ENCODE measurements at regions not wholly inside any gene's neighbourhood (a gene's known extent, or its start where the extent isn't known, plus 50 kb on each side); places are given as distances from the start of the nearest gene placed in this dataset.
A peak's percentile ranks its signal among the peaks of the same experiment; 100 is the strongest.

DNA sequence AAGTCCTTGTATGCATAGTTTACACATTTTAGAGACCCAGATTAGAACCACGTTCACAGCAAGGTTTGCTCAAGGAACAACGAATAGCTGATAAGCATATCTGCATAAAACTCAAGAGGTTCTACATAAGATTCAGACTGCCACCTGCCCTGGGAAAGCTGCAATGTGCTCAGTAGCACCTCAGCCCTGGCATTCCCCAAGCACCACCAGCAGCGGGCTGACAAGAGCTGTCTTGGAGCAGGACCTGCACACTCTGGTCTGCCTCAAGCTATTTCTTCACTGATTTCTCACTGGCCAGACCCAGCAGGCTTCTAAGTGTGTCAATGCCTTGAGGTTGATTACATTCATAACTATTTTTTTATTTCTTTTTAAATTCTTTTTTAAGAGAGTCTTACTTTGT, 65.8 kb upstream of the UQCRFS1 start:
- ATAC-seq (peak; percentile 25; the same call in 1 of the 2 replicates), DNase-seq (ENCODE audit: low spot score) (no peak)
- ChIA-PET CTCF (interaction anchor here (1.0 to 2.6 kb wide), 6 partner anchors 10 to 250 kb away, joined by 3 to 12 read pairs (median 6); no protein-coding TSS in a partner anchor), POLR2A (interaction anchor here (0.7 to 1.1 kb wide), 2 partner anchors 12 to 328 kb away, joined by 3 read pairs; partner anchors contain the start of gene POP4)
- TF ChIP-seq IRF2 (CRISPR knock-in tag; IDR thresholded peaks at IDR 0.05; ENCODE audit: borderline replicate concordance, low read depth): no peak
- no peak for TF ChIP-seq RELA (CRISPR knock-in tag; IDR thresholded peaks at IDR 0.05; ENCODE audit: borderline replicate concordance)
- TF ChIP-seq ATF1 (CRISPR knock-in tag; IDR thresholded peaks at IDR 0.05): no peak
- TF ChIP-seq ESRRA (CRISPR knock-in tag; IDR thresholded peaks at IDR 0.05; ENCODE audit: borderline replicate concordance): no peak
- TF ChIP-seq, protein P1, sequence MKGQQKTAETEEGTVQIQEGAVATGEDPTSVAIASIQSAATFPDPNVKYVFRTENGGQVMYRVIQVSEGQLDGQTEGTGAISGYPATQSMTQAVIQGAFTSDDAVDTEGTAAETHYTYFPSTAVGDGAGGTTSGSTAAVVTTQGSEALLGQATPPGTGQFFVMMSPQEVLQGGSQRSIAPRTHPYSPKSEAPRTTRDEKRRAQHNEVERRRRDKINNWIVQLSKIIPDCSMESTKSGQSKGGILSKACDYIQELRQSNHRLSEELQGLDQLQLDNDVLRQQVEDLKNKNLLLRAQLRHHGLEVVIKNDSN (CRISPR knock-in tag; IDR thresholded peaks at IDR 0.05): no peak
- TF ChIP-seq ETV6 (CRISPR knock-in tag; IDR thresholded peaks at IDR 0.05): no peak
- no peak for TF ChIP-seq ZNF671 (CRISPR knock-in tag; IDR thresholded peaks at IDR 0.05)
- TF ChIP-seq, protein P2, sequence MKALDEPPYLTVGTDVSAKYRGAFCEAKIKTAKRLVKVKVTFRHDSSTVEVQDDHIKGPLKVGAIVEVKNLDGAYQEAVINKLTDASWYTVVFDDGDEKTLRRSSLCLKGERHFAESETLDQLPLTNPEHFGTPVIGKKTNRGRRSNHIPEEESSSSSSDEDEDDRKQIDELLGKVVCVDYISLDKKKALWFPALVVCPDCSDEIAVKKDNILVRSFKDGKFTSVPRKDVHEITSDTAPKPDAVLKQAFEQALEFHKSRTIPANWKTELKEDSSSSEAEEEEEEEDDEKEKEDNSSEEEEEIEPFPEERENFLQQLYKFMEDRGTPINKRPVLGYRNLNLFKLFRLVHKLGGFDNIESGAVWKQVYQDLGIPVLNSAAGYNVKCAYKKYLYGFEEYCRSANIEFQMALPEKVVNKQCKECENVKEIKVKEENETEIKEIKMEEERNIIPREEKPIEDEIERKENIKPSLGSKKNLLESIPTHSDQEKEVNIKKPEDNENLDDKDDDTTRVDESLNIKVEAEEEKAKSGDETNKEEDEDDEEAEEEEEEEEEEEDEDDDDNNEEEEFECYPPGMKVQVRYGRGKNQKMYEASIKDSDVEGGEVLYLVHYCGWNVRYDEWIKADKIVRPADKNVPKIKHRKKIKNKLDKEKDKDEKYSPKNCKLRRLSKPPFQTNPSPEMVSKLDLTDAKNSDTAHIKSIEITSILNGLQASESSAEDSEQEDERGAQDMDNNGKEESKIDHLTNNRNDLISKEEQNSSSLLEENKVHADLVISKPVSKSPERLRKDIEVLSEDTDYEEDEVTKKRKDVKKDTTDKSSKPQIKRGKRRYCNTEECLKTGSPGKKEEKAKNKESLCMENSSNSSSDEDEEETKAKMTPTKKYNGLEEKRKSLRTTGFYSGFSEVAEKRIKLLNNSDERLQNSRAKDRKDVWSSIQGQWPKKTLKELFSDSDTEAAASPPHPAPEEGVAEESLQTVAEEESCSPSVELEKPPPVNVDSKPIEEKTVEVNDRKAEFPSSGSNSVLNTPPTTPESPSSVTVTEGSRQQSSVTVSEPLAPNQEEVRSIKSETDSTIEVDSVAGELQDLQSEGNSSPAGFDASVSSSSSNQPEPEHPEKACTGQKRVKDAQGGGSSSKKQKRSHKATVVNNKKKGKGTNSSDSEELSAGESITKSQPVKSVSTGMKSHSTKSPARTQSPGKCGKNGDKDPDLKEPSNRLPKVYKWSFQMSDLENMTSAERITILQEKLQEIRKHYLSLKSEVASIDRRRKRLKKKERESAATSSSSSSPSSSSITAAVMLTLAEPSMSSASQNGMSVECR (CRISPR knock-in tag; IDR thresholded peaks at IDR 0.05; ENCODE audit: borderline replicate concordance): no peak
- TF ChIP-seq, protein P3, sequence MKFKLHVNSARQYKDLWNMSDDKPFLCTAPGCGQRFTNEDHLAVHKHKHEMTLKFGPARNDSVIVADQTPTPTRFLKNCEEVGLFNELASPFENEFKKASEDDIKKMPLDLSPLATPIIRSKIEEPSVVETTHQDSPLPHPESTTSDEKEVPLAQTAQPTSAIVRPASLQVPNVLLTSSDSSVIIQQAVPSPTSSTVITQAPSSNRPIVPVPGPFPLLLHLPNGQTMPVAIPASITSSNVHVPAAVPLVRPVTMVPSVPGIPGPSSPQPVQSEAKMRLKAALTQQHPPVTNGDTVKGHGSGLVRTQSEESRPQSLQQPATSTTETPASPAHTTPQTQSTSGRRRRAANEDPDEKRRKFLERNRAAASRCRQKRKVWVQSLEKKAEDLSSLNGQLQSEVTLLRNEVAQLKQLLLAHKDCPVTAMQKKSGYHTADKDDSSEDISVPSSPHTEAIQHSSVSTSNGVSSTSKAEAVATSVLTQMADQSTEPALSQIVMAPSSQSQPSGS (CRISPR knock-in tag; IDR thresholded peaks at IDR 0.05; ENCODE audit: borderline replicate concordance, low read depth): no peak
- TF ChIP-seq, protein P4, sequence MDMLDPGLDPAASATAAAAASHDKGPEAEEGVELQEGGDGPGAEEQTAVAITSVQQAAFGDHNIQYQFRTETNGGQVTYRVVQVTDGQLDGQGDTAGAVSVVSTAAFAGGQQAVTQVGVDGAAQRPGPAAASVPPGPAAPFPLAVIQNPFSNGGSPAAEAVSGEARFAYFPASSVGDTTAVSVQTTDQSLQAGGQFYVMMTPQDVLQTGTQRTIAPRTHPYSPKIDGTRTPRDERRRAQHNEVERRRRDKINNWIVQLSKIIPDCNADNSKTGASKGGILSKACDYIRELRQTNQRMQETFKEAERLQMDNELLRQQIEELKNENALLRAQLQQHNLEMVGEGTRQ (CRISPR knock-in tag; IDR thresholded peaks at IDR 0.05): no peak
- TF ChIP-seq, protein P5, sequence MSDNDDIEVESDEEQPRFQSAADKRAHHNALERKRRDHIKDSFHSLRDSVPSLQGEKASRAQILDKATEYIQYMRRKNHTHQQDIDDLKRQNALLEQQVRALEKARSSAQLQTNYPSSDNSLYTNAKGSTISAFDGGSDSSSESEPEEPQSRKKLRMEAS (CRISPR knock-in tag; IDR thresholded peaks at IDR 0.05): no peak
- no peak for TF ChIP-seq ZNF317 (CRISPR knock-in tag; IDR thresholded peaks at IDR 0.05; ENCODE audit: borderline replicate concordance, low read depth)
- TF ChIP-seq, protein P6, sequence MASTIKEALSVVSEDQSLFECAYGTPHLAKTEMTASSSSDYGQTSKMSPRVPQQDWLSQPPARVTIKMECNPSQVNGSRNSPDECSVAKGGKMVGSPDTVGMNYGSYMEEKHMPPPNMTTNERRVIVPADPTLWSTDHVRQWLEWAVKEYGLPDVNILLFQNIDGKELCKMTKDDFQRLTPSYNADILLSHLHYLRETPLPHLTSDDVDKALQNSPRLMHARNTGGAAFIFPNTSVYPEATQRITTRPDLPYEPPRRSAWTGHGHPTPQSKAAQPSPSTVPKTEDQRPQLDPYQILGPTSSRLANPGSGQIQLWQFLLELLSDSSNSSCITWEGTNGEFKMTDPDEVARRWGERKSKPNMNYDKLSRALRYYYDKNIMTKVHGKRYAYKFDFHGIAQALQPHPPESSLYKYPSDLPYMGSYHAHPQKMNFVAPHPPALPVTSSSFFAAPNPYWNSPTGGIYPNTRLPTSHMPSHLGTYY (CRISPR knock-in tag; IDR thresholded peaks at IDR 0.05): no peak
- no peak for TF ChIP-seq NFATC4 (CRISPR knock-in tag; IDR thresholded peaks at IDR 0.05)
- Mint-ChIP-seq H3K27ac (no peak overlapping the region), H3K4me3 (no peak overlapping the region), H3K36me3 (no peaks in the 10 kb centered on the region), H3K4me1 (peaks cover 12% of the 10 kb centered on the region), H3K27me3 (ENCODE audit: low read depth) (no peaks in the 10 kb centered on the region), H3K9me3 (peaks cover 8% of the 10 kb centered on the region)

DNA sequence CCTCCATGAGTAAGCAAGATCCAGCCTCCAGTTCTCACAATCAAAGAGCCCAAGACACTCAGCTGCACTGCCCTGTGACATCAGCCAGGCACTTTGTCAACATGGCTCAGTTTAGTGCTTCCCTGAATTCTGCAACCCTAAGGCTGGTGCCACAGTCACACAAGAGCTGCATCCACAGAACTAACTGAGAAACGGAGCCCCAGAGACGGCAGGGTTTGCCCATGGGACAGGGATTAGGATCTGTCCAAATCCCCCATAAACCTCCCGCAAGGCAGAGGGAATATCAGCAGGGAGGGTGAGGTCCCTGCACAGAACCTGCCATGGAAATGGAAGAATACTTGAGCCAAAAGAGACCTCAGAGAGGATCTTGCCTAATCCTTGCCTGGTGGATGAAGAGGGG, 70.4 kb upstream of the UQCRFS1 start:
- H3K4me1 Mint-ChIP-seq: peaks cover 23% of the 10 kb centered on the region
- TF ChIP-seq MYBL2 (CRISPR knock-in tag; IDR thresholded peaks at IDR 0.05): no peak
- no peak for TF ChIP-seq RORB (CRISPR knock-in tag; IDR thresholded peaks at IDR 0.05)
- no peak for TF ChIP-seq FOXK1 (CRISPR knock-in tag; IDR thresholded peaks at IDR 0.05)
- no peak overlapping the region for H3K4me3 Mint-ChIP-seq
- DNase-seq (ENCODE audit: low spot score) (no peak), ATAC-seq (no peak)
- H3K9me3 Mint-ChIP-seq: peaks cover 16% of the 10 kb centered on the region
- ChIA-PET POLR2A (no interaction called here), CTCF (interaction anchor here (2.0 kb wide), 1 partner anchor 195 kb away, joined by 7 read pairs; no protein-coding TSS in a partner anchor)
- H3K27ac Mint-ChIP-seq: no peak overlapping the region
- no peaks in the 10 kb centered on the region for H3K27me3 Mint-ChIP-seq (ENCODE audit: low read depth)
- H3K36me3 Mint-ChIP-seq: peaks cover 3% of the 10 kb centered on the region; the same call in 1 of the 2 replicates

All from WTC11 (cell line).